ENCODE measurements at regions not wholly inside any gene's neighbourhood (a gene's known extent, or its start where the extent isn't known, plus 50 kb on each side); places are given as distances from the start of the nearest gene placed in this dataset.

DNA sequence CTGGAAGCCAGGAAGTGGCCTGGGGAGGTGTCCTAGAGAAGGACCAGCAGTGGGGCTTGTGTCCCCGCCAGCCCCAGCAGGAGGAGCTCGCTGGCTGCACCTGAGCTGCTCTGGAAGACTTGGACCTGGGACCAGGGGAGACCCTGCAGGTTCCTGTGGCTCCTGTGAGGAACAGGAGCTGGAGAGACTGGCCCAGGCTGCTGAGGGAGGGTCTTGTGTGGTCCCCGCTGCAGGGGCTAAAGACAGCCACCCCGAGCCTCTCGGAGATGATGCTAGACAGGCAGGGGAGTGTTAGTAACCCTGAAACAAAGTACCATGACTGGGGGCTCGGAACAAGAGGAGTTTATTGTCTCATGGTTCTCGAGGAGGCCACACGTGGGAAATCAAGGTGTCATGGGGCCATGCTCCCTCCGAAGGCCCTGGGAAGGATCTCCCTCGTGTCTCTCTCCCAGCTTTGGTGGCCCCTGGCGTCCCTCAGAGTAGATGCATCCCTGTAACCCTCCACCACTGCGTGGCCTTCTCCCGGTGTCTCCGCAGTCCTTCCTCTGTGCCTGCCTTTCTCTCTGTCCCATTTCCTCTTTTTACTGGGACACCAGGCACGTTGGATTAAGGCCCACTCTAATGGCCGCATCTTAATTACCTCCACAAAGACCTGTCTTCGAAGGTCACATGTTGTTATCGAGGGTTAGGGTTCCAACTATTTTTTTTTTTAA is 348.4 kb downstream of the GLRX3 start:
- no peak overlapping the region for H2BK15ac ChIP-seq (ENCODE audit: low read depth, low read length)
- H3K56ac ChIP-seq (ENCODE audit: extremely low read depth, insufficient read depth, low read length) = no peak overlapping the region
- intact Hi-C loops (cut with micrococcal nuclease) = no loop called here
- ChIA-PET POLR2A (ENCODE audit: unreplicated experiment) (no interaction called here), CTCF (no interaction called here)
- H3K4me3 ChIP-seq (ENCODE audit: insufficient read depth, low read depth, low read length) = no peak overlapping the region
- no peak overlapping the region for H3K4ac ChIP-seq (ENCODE audit: low read depth, low read length)
- no peak overlapping the region for H2AFZ ChIP-seq (replicated peaks; ENCODE audit: low read length, poor library complexity)
- in situ Hi-C loops (cut with MboI; ENCODE audit: low sequenced_read_pairs) = no loop called here
- H3K27ac ChIP-seq (ENCODE audit: insufficient read depth, low read length) = no peak overlapping the region
- no peaks in the 10 kb centered on the region for H3K4me1 ChIP-seq (ENCODE audit: control insufficient read depth, insufficient read depth, low read length)
- DNase-seq = no peak
- H4K91ac ChIP-seq (ENCODE audit: insufficient read depth, low read depth, low read length) = no peak overlapping the region
- H2BK120ac ChIP-seq (ENCODE audit: low read depth, low read length) = no peak overlapping the region
- H3K9me1 ChIP-seq (ENCODE audit: insufficient read depth, low read length) = no peaks in the 10 kb centered on the region
- no TSS peak for BruUV-seq (replicated peaks)
- H4K20me1 ChIP-seq (ENCODE audit: insufficient read depth, low read length) = no peaks in the 10 kb centered on the region
- H4K5ac ChIP-seq (ENCODE audit: low read depth, low read length) = no peak overlapping the region
- H3K4me2 ChIP-seq (ENCODE audit: low read depth, low read length) = no peak overlapping the region
- H2AK5ac ChIP-seq (ENCODE audit: low read depth, low read length) = no peak overlapping the region
- H2AK9ac ChIP-seq (replicated peaks; ENCODE audit: low read depth, low read length, poor library complexity) = no peak overlapping the region
- H2BK5ac ChIP-seq (ENCODE audit: low read depth, low read length, poor library complexity, severe bottlenecking) = no peak overlapping the region
- H4K8ac ChIP-seq (ENCODE audit: low read depth in 2 of 2, low read length in 2 of 2) = no peak overlapping the region
- ATAC-seq (ENCODE audit: low read depth) = no peak
- no peak overlapping the region for H2BK20ac ChIP-seq (ENCODE audit: low read depth, low read length)
- TF ChIP-seq, protein P1, sequence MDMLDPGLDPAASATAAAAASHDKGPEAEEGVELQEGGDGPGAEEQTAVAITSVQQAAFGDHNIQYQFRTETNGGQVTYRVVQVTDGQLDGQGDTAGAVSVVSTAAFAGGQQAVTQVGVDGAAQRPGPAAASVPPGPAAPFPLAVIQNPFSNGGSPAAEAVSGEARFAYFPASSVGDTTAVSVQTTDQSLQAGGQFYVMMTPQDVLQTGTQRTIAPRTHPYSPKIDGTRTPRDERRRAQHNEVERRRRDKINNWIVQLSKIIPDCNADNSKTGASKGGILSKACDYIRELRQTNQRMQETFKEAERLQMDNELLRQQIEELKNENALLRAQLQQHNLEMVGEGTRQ (IDR thresholded peaks at IDR 0.05; ENCODE audit: low read depth, low read length) = no peak
- no peak for TF ChIP-seq BHLHE40 (IDR thresholded peaks at IDR 0.05; ENCODE audit: low read depth, low read length)
- TF ChIP-seq RFX5 (IDR thresholded peaks at IDR 0.05; ENCODE audit: low read depth, low read length) = no peak
- no peak for TF ChIP-seq MAZ (IDR thresholded peaks at IDR 0.05; ENCODE audit: borderline replicate concordance, low read depth, low read length)
- no peak for TF ChIP-seq SMC3 (IDR thresholded peaks at IDR 0.05; ENCODE audit: low read depth, low read length)
- TF ChIP-seq FOS (IDR thresholded peaks at IDR 0.05; ENCODE audit: low read depth, low read length) = no peak
- TF ChIP-seq CEBPB (IDR thresholded peaks at IDR 0.05; ENCODE audit: low read depth, low read length) = no peak
- TF ChIP-seq ELK1 (IDR thresholded peaks at IDR 0.05; ENCODE audit: borderline replicate concordance, low read depth, low read length) = no peak
- no peak for TF ChIP-seq RAD21 (IDR thresholded peaks at IDR 0.05; ENCODE audit: low read length)
- no peak for TF ChIP-seq CTCF (conservative IDR thresholded peaks at IDR 0.05; ENCODE audit: low read depth, low read length)
- no peak for TF ChIP-seq CHD1 (IDR thresholded peaks at IDR 0.05; ENCODE audit: low read depth, low read length)
- TF ChIP-seq MXI1 (IDR thresholded peaks at IDR 0.05; ENCODE audit: borderline replicate concordance, low read depth, low read length) = no peak
- no peak for TF ChIP-seq NFE2L2 (IDR thresholded peaks at IDR 0.05; ENCODE audit: low read depth, low read length)
- no peak for TF ChIP-seq POLR2A (IDR thresholded peaks at IDR 0.05; ENCODE audit: low read depth, low read length)
- no peak for TF ChIP-seq RCOR1 (IDR thresholded peaks at IDR 0.05; ENCODE audit: insufficient replicate concordance, low read length)
- TF ChIP-seq MAFK (IDR thresholded peaks at IDR 0.05; ENCODE audit: low read depth, low read length) = no peak
- no peak overlapping the region for H3K23ac ChIP-seq (ENCODE audit: low read depth, low read length)
- no peaks in the 10 kb centered on the region for H3K27me3 ChIP-seq (ENCODE audit: control insufficient read depth, insufficient read depth, low read length)
- dilution Hi-C loops (cut with HindIII; ENCODE audit: low sequenced_read_pairs, unreplicated experiment) = no loop called here
- no peak overlapping the region for H3K9ac ChIP-seq (ENCODE audit: low read depth, low read length)
- H3K18ac ChIP-seq (ENCODE audit: low read depth, low read length) = no peak overlapping the region
- no peaks in the 10 kb centered on the region for H3K36me3 ChIP-seq (ENCODE audit: control insufficient read depth, insufficient read depth, low read length)
- WGBS, 2 experiments (ENCODE audit: extremely low coverage in 2 of 2, insufficient read length in 1 of 2) = 23% methylated on average over 6 of the region's 18 CpGs; no CpG with 5 or more reads in 1 of the 2 experiments
- no peak overlapping the region for H3K14ac ChIP-seq (replicated peaks; ENCODE audit: low read depth, low read length)
- H3K9me3 ChIP-seq (ENCODE audit: control insufficient read depth, insufficient read depth, low read length) = peaks cover 52% of the 10 kb centered on the region
- H3K79me1 ChIP-seq (ENCODE audit: low read depth in 1 of 2, low read length in 2 of 2) = no peaks in the 10 kb centered on the region
